Kidney (tissue), 13 donors: ENCODE measurements at regions not wholly inside any gene's neighbourhood (a gene's known extent, or its start where the extent isn't known, plus 50 kb on each side); places are given as distances from the start of the nearest gene placed in this dataset.

ENCODE experiments used
- DNase-seq, 5 donors: peaks; one replicate each; pipeline ENCODE4 v3.0.0-alpha.2; 2013 to 2020
- FAIRE-seq: peaks from 2 replicates; lab custom pipeline; 2012; peaks lifted over from hg19 to GRCh38; lab: Jason Lieb, UNC
- H3K27ac ChIP-seq, 2 donors: one replicate each; pipeline ENCODE4 v1.7.0; 2013; ENCODE audit warnings: low read depth in 2 of 2, low read length in 2 of 2, inconsistent platforms in 1 of 2
- H3K27me3 ChIP-seq: one replicate; pipeline ENCODE4 v1.7.1; 2013; ENCODE audit warnings: low read length, inconsistent platforms; ENCODE audit not compliant: control insufficient read depth, insufficient read depth
- H3K36me3 ChIP-seq, 3 donors: one replicate each; pipeline versions ENCODE4 v1.7.0 to v1.7.1; 2013; ENCODE audit warnings: low read length in 3 of 3, control low read depth in 1 of 3, inconsistent platforms in 1 of 3; ENCODE audit not compliant: insufficient read depth in 3 of 3, control insufficient read depth in 2 of 3
- H3K4me1 ChIP-seq, 3 donors: one replicate each; pipeline versions ENCODE4 v1.7.0 to v1.7.1; 2013; ENCODE audit warnings: low read length in 3 of 3, inconsistent platforms in 1 of 3, low read depth in 1 of 3; ENCODE audit not compliant: control insufficient read depth in 2 of 3, insufficient read depth in 2 of 3
- H3K4me3 ChIP-seq, 3 donors: one replicate each; pipeline versions ENCODE4 v1.7.0 to v1.8.1; 2013; ENCODE audit warnings: low read length in 3 of 3, control low read depth in 1 of 3, inconsistent platforms in 1 of 3
- H3K9ac ChIP-seq, 3 donors: one replicate each; pipeline versions ENCODE4 v1.7.0 to v1.7.1; 2013; ENCODE audit warnings: low read length in 3 of 3, control low read depth in 1 of 3, inconsistent platforms in 1 of 3
- H3K9me3 ChIP-seq, 3 donors: one replicate each; pipeline versions ENCODE4 v1.7.0 to v1.7.1; 2013; ENCODE audit warnings: low read length in 3 of 3, control low read depth in 1 of 3, inconsistent platforms in 1 of 3; ENCODE audit not compliant: control insufficient read depth in 2 of 3, insufficient read depth in 1 of 3
- intact Hi-C: fragments of 100-400 bp; cut with DNase I; formaldehyde crosslinking; loops from one replicate; pipeline ENCODE4 v1.11.1; 2022
- TF ChIP-seq, protein P1 (sequence below): IDR thresholded peaks from 3 replicates; pipeline ENCODE4 v1.5.1; 2012; ENCODE audit warnings: mild to moderate bottlenecking, moderate library complexity, borderline replicate concordance; ENCODE audit not compliant: insufficient read depth; ENCODE audit errors: extremely low read depth
- donor health status: control.
- donor health status: control.
- donor health status: control.
- donor health status: control.
- donor health status: control.
- donor health status: DM: yes; HTN: yes; CAD: no.
- donor health status: Normal renal cell carcinoma (clear cell type).

DNA sequence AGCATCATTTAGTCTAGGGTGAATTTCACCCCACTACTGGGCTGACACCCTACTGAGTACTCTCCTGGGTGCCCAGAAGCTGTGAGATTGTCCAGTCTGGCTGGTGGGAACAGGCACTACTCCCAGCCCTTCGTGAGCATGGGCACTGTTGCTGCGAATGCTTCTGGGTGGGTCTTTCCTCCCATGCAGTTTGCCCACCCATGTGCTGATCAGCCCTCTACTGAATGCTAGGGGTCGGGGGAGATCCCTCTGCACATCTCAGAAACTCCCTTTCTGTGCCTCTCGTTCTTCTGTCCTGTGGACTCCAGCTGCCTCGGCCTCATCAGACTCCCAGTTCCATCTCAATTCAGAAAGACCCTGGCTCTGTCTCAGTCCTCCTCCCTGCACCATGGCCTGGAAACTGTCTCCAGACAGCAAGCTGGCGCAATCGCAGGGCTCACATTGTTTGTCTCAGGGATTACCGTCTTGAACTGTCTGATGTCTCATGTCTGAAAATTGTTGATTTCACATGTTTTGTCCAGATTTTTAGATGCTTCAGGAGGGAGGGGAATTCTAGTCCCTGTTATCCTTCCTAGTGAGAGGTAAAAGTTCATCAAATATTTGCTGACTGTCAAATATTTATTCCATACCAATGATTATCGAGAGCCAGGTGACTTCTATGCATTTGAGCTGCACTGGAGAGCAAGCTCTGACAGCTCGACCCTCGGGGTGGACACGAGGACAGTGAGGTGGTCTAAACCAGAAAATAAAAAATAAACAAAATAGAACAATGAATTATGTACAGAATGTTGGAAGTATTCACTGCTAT, 316.6 kb upstream of the RTL1 start:
- DNase-seq = peak in 2 of 5 donors; percentile 19 to 35
- Histone ChIP-seq H3K27me3 (no peaks in the 10 kb centered on the region), H3K4me3 (no peak overlapping the region), H3K9ac (no peak overlapping the region), H3K36me3 (no peaks in the 10 kb centered on the region), H3K9me3 (peaks cover 0 to 2% (median 2%) of the 10 kb centered on the region in 3 donors), H3K4me1 (no peaks in the 10 kb centered on the region), H3K27ac (no peak overlapping the region)
- TF ChIP-seq, protein P1, sequence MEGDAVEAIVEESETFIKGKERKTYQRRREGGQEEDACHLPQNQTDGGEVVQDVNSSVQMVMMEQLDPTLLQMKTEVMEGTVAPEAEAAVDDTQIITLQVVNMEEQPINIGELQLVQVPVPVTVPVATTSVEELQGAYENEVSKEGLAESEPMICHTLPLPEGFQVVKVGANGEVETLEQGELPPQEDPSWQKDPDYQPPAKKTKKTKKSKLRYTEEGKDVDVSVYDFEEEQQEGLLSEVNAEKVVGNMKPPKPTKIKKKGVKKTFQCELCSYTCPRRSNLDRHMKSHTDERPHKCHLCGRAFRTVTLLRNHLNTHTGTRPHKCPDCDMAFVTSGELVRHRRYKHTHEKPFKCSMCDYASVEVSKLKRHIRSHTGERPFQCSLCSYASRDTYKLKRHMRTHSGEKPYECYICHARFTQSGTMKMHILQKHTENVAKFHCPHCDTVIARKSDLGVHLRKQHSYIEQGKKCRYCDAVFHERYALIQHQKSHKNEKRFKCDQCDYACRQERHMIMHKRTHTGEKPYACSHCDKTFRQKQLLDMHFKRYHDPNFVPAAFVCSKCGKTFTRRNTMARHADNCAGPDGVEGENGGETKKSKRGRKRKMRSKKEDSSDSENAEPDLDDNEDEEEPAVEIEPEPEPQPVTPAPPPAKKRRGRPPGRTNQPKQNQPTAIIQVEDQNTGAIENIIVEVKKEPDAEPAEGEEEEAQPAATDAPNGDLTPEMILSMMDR = no peak
- no peak for FAIRE-seq
- intact Hi-C loops = no loop called here

DNA sequence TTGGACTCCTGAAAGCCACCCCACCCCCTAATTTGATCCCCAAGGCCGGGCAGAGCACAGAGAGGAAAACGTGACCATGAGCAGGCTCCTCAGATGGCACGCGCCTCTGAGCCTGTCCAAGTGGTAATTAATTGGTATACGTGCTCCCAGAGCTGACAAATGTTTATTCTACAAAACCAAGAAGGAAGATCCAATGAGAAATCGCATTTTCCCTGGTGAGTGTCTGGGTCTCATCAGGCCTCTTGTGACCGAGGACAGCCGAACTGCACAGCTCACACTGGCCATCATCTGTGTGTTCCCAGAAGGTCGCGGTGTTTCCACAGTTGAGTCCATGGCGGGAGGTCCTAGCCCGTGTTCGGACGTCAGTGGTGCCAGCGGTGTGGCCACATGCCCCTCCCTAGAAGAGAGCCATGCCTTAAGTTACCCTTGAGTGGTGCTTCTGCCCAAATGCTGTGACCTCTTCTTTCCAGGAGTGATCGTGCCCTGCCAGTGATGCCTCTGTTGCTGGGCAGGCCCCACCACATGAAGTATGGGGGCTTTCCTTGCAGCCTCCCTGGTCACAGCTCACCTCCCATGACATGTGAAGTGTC, 317.5 kb upstream of the RTL1 start:
- DNase-seq (peak in 2 of 5 donors; percentile 28 to 57), FAIRE-seq (no peak)
- Histone ChIP-seq H3K9ac (no peak overlapping the region), H3K9me3 (peaks cover 0 to 2% (median 0%) of the 10 kb centered on the region in 3 donors), H3K4me1 (no peaks in the 10 kb centered on the region), H3K4me3 (no peak overlapping the region), H3K27ac (no peak overlapping the region), H3K36me3 (no peaks in the 10 kb centered on the region), H3K27me3 (no peaks in the 10 kb centered on the region)
- TF ChIP-seq, protein P1 = no peak
- intact Hi-C loops = no loop called here

DNA sequence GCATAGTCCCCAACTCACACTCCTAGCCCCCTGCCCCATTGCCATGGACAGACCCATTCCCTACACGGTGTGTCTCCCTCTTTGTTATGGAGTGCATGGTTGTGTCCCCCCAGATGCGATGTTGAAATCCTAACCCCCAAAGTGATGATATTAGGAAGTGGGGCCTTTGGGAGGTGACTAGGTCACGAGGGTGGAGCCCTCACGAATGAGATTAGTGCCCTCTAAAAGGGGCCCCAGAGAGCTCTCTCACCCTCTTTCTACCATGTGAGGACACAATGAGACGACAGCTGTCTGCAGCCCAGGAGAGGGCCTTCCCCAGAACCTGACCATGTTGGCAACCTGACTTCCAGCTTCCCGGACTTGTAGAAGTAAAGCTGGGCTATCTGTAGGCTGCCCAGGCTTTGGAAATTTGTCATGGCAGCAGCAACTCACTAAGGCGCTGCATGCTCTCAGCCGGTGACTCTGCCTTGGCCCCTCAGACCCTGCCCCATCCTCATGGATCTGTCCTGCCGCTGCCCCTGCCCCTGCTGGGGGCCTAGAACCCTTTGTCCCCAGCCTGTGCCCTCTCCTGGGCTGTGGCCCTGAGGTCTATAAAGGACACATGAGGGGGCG, 318.1 kb upstream of the RTL1 start:
- H3K4me3 ChIP-seq = no peak overlapping the region
- peaks cover 0 to 2% (median 0%) of the 10 kb centered on the region in 3 donors for H3K9me3 ChIP-seq
- no peaks in the 10 kb centered on the region for H3K27me3 ChIP-seq
- H3K27ac ChIP-seq = no peak overlapping the region
- no peaks in the 10 kb centered on the region for H3K36me3 ChIP-seq
- no peak overlapping the region for H3K9ac ChIP-seq
- FAIRE-seq (no peak), DNase-seq (peak in 2 of 5 donors; percentile 19 to 65)
- TF ChIP-seq, protein P1 = no peak
- H3K4me1 ChIP-seq = no peaks in the 10 kb centered on the region
- intact Hi-C loops = no loop called here
